ENCODE measurements at regions not wholly inside any gene's neighbourhood (a gene's known extent, or its start where the extent isn't known, plus 50 kb on each side); places are given as distances from the start of the nearest gene placed in this dataset.
A peak's percentile ranks its signal among the peaks of the same experiment; 100 is the strongest.

DNA sequence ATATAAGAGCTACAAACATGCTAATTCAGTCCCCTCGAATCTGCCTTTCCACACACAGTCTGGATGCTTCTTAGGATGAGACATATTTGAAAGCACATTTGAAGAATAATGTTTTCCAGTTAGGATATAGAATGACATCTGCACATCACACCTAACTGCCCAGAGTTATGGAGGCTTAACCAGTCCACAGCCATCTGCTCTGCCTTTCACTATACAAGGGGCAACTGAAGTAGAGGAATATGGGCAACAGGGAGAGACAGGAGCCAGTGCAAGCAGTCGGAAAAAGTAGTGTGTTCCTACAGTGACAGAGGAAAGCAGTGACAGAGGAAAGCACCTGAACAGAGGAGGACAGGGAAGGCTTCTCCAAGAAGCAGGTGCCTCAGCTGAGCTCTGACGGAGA, 79.0 kb upstream of the CLDN18 start:
- H3K27ac ChIP-seq (ENCODE audit: low read length) = no peak overlapping the region
- TF ChIP-seq, protein P1, sequence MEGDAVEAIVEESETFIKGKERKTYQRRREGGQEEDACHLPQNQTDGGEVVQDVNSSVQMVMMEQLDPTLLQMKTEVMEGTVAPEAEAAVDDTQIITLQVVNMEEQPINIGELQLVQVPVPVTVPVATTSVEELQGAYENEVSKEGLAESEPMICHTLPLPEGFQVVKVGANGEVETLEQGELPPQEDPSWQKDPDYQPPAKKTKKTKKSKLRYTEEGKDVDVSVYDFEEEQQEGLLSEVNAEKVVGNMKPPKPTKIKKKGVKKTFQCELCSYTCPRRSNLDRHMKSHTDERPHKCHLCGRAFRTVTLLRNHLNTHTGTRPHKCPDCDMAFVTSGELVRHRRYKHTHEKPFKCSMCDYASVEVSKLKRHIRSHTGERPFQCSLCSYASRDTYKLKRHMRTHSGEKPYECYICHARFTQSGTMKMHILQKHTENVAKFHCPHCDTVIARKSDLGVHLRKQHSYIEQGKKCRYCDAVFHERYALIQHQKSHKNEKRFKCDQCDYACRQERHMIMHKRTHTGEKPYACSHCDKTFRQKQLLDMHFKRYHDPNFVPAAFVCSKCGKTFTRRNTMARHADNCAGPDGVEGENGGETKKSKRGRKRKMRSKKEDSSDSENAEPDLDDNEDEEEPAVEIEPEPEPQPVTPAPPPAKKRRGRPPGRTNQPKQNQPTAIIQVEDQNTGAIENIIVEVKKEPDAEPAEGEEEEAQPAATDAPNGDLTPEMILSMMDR (IDR thresholded peaks at IDR 0.05) = no peak
- H3K9me3 Mint-ChIP-seq = peaks cover 5% of the 10 kb centered on the region in 2 donors
- H3K4me3 Mint-ChIP-seq = no peak overlapping the region
- no peaks in the 10 kb centered on the region for H3K4me1 Mint-ChIP-seq
- 92% methylated on average over 2 of the region's 3 CpGs for WGBS (ENCODE audit: insufficient coverage)
- intact Hi-C loops (cut with micrococcal nuclease) = no loop called here
- no peaks in the 10 kb centered on the region for H3K36me3 Mint-ChIP-seq
- no peak overlapping the region for H3K27ac Mint-ChIP-seq
- ATAC-seq (no peak), DNase-seq (no peak)
- H3K36me3 ChIP-seq (ENCODE audit: control insufficient read depth, insufficient read depth, low read length) = no peaks in the 10 kb centered on the region
- H3K27me3 ChIP-seq (ENCODE audit: control insufficient read depth, insufficient read depth, low read length) = no peaks in the 10 kb centered on the region
- H3K27me3 Mint-ChIP-seq (ENCODE audit: low read depth in 2 of 2) = no peaks in the 10 kb centered on the region
- no peaks in the 10 kb centered on the region for H3K4me1 ChIP-seq (ENCODE audit: control insufficient read depth, insufficient read depth, low read length)
- H3K4me3 ChIP-seq (ENCODE audit: low read length) = no peak overlapping the region
- H3K9me3 ChIP-seq (ENCODE audit: control insufficient read depth, insufficient read depth, low read length) = no peaks in the 10 kb centered on the region

DNA sequence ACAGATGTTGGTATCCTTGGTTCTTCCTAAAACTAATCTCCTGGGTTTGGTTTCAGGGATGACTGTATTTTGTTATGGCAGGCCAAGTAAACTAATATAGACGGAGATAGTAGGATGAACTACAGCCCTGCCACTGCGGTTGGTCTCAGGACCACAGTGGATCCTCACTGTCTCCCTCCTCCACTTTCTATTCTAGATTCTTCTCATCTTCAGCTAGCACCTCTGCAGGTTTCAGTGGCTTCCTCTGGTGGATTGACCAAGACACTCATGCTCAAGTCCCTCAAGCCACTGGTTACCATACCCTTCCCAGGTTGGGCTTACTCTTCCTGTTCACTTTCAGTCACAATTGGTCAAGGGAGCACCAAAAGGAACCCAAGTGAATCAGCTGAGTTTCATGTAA, 71.1 kb upstream of the CLDN18 start:
- H3K4me3 Mint-ChIP-seq = no peak overlapping the region
- intact Hi-C loops (cut with micrococcal nuclease) = no loop called here
- DNase-seq = no peak

DNA sequence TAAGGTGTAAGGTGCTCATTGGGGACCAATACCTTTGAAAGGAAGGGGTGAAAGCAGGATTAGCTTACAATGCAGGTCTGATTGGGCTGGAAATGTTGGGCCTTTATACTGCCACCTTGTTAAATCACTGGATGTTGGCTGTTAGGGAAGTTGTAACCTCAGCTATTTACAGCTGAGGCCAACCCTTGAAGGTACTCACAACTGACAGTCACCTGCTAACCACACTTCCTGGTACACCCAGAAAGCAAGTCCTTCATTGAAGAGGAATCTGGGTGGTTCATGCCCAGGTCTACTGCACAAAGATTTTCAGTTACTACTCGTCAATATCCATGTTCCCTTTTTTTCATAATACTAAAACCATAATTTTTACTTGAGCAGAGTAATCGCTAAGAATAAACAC, 65.4 kb upstream of the CLDN18 start:
- no peaks in the 10 kb centered on the region for H3K9me3 Mint-ChIP-seq
- no peak overlapping the region for H3K27ac Mint-ChIP-seq
- no peaks in the 10 kb centered on the region for H3K27me3 ChIP-seq (ENCODE audit: control insufficient read depth, insufficient read depth, low read length)
- peaks cover under 1 to 2% of the 10 kb centered on the region in 2 donors for H3K27me3 Mint-ChIP-seq (ENCODE audit: low read depth in 2 of 2)
- ATAC-seq (no peak), DNase-seq (no peak)
- WGBS (ENCODE audit: insufficient coverage) = 52% methylated on average over 2 of the region's 2 CpGs
- no peak overlapping the region for H3K4me3 ChIP-seq (ENCODE audit: low read length)
- H3K4me3 Mint-ChIP-seq = no peak overlapping the region
- H3K27ac ChIP-seq (ENCODE audit: low read length) = no peak overlapping the region
- no peaks in the 10 kb centered on the region for H3K36me3 ChIP-seq (ENCODE audit: control insufficient read depth, insufficient read depth, low read length)
- H3K4me1 ChIP-seq (ENCODE audit: control insufficient read depth, insufficient read depth, low read length) = no peaks in the 10 kb centered on the region
- H3K36me3 Mint-ChIP-seq = no peaks in the 10 kb centered on the region
- no peaks in the 10 kb centered on the region for H3K4me1 Mint-ChIP-seq
- intact Hi-C loops (cut with micrococcal nuclease) = loop anchor here (10.0 kb wide), 2 partner anchors 840 to 1870 kb away; no protein-coding TSS in a partner anchor
- TF ChIP-seq, protein P1 (IDR thresholded peaks at IDR 0.05) = no peak
- H3K9me3 ChIP-seq (ENCODE audit: control insufficient read depth, insufficient read depth, low read length) = no peaks in the 10 kb centered on the region

More for the DNA sequence above, 71.1 kb upstream of the CLDN18 start:
- no peak overlapping the region for H3K27ac ChIP-seq (ENCODE audit: low read length)
- ATAC-seq = no peak
- no peaks in the 10 kb centered on the region for H3K4me1 ChIP-seq (ENCODE audit: control insufficient read depth, insufficient read depth, low read length)
- no peaks in the 10 kb centered on the region for H3K36me3 ChIP-seq (ENCODE audit: control insufficient read depth, insufficient read depth, low read length)
- 88% methylated on average over 2 of the region's 2 CpGs for WGBS (ENCODE audit: insufficient coverage)
- H3K4me1 Mint-ChIP-seq = no peaks in the 10 kb centered on the region
- H3K27me3 Mint-ChIP-seq (ENCODE audit: low read depth in 2 of 2) = peaks cover 2 to 10% of the 10 kb centered on the region in 2 donors
- H3K4me3 ChIP-seq (ENCODE audit: low read length) = no peak overlapping the region
- TF ChIP-seq, protein P1 (IDR thresholded peaks at IDR 0.05) = no peak
- peaks cover 2 to 3% of the 10 kb centered on the region in 2 donors for H3K9me3 Mint-ChIP-seq
- H3K27ac Mint-ChIP-seq = no peak overlapping the region
- H3K27me3 ChIP-seq (ENCODE audit: control insufficient read depth, insufficient read depth, low read length) = no peaks in the 10 kb centered on the region
- no peaks in the 10 kb centered on the region for H3K36me3 Mint-ChIP-seq
- no peaks in the 10 kb centered on the region for H3K9me3 ChIP-seq (ENCODE audit: control insufficient read depth, insufficient read depth, low read length)

DNA sequence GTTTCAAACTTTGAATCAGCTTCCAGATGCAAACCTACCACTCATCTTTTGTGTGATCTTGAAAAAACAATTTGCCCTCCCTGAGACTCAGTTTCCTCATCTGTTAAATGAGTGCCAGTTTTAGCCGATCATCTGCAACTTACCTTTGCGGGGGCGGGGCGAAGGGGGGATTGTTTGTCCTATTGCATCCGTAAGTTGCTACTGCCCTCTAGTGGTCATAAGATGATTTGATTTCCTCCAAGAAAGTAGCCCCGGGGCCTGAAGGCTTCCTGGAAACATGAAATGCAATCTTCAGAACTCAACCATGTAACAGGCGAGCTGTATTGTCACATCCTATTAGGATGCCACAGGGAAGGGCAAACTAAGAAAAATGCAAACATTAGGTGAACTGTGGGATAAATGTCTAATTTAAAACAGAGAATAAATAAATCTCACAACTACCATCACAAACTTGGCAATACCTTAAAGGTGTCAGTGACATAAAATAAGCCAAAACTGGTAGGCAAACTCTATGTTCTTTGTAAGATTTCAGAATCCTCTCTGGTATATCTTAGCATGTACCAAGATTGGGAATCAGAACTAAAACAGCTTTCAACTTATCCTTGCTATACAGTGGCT, 63.5 kb upstream of the CLDN18 start:
- intact Hi-C loops (cut with micrococcal nuclease) = loop anchor here (10.0 kb wide), 2 partner anchors 842 to 1872 kb away; no protein-coding TSS in a partner anchor
- no peak overlapping the region for H3K27ac Mint-ChIP-seq

More for the DNA sequence above, 63.5 kb upstream of the CLDN18 start:
- H3K27ac ChIP-seq (ENCODE audit: low read length) = no peak overlapping the region
- H3K4me3 ChIP-seq (ENCODE audit: low read length) = no peak overlapping the region
- Mint-ChIP-seq H3K4me1 (no peaks in the 10 kb centered on the region), H3K9me3 (no peaks in the 10 kb centered on the region), H3K4me3 (no peak overlapping the region), H3K36me3 (no peaks in the 10 kb centered on the region), H3K27me3 (ENCODE audit: low read depth in 2 of 2) (peaks cover 0 to 2% of the 10 kb centered on the region in 2 donors)
- 7% methylated on average over 7 of the region's 7 CpGs for WGBS (ENCODE audit: insufficient coverage)
- H3K9me3 ChIP-seq (ENCODE audit: control insufficient read depth, insufficient read depth, low read length) = no peaks in the 10 kb centered on the region
- H3K4me1 ChIP-seq (ENCODE audit: control insufficient read depth, insufficient read depth, low read length) = no peaks in the 10 kb centered on the region
- TF ChIP-seq, protein P1 (IDR thresholded peaks at IDR 0.05) = peak; percentile 68
- H3K27me3 ChIP-seq (ENCODE audit: control insufficient read depth, insufficient read depth, low read length) = no peaks in the 10 kb centered on the region
- peak in 1 of 2 donors; percentile 72 for DNase-seq
- no peaks in the 10 kb centered on the region for H3K36me3 ChIP-seq (ENCODE audit: control insufficient read depth, insufficient read depth, low read length)
- ATAC-seq = peak in 2 of 3 donors; percentile 52 to 55
